Ovary (tissue), 7 donors: ENCODE measurements at regions not wholly inside any gene's neighbourhood (a gene's known extent, or its start where the extent isn't known, plus 50 kb on each side); places are given as distances from the start of the nearest gene placed in this dataset.

Source experiments
- DNase-seq, 5 donors: peaks; one replicate each; pipeline ENCODE4 v3.0.0-alpha.2; 2019 to 2020
- H3K27ac ChIP-seq, 2 donors: fragments of 200-600 bp; one replicate each; pipeline versions ENCODE4 v1.5.1 to v1.8.0; 2019 to 2022
- H3K27me3 ChIP-seq: fragments of 200-600 bp; one replicate; pipeline ENCODE4 v1.8.0; 2022
- H3K36me3 ChIP-seq: fragments of 200-600 bp; sonication (generic); one replicate; pipeline ENCODE4 v1.5.1; 2019
- H3K4me1 ChIP-seq: one replicate; pipeline ENCODE4 v1.8.1; 2013; ENCODE audit warnings: mild to moderate bottlenecking, moderate library complexity; ENCODE audit not compliant: insufficient read depth
- H3K4me3 ChIP-seq: fragments of 200-600 bp; sonication (generic); one replicate; pipeline ENCODE4 v1.5.1; 2017
- H3K9me3 ChIP-seq, 2 donors: fragments of 200-600 bp in 1 of 2; sonication (generic) in 1 of 2; one replicate each; pipeline versions ENCODE4 v1.5.1 to v1.8.1; 2013 to 2019; ENCODE audit warnings: mild to moderate bottlenecking in 1 of 2, moderate library complexity in 1 of 2
- CTCF ChIP-seq, 3 donors: fragments of 450-650 bp in 2 of 3; fragments of 200-600 bp in 1 of 3; IDR thresholded peaks; one replicate each; pipeline versions ENCODE4 v1.5.1 to v1.8.0; 2016 to 2022; ENCODE audit warnings: antibody characterized with exemption in 3 of 3, mild to moderate bottlenecking in 1 of 3
- EP300 ChIP-seq: sonication (generic); formaldehyde crosslinking; IDR thresholded peaks from one replicate; pipeline ENCODE4 v1.6.1; 2017; ENCODE audit warnings: antibody characterized with exemption
- POLR2A ChIP-seq: fragments of 450-650 bp; IDR thresholded peaks from one replicate; pipeline ENCODE4 v1.6.1; 2017; ENCODE audit warnings: antibody characterized with exemption, mild to moderate bottlenecking, moderate library complexity
- WGBS, 3 donors: extraction: QIAGEN DNeasy Blood & Tissue Kit in 1 of 3; methylation state at CpG; one replicate each; pipeline versions ENCODE4 v1.1.5 to v1.1.7; 2013 to 2017; 5-methylcytosine and 5-hydroxymethylcytosine counted together
- intact Hi-C, 4 donors: fragments of 100-400 bp; cut with DNase I; formaldehyde crosslinking; loops; one replicate each; pipeline versions ENCODE4 v1.11.0 to v1.15.1; 2022 to 2023
- donor health status: DM: no; HTN: no; CAD: no; lungs with moderate emphysema.
- donor health status: DM: no; HTN: no; CAD: no.
- donor health status: Bipolar disorder and iron deficiency.
- donor health status: DM: no; HTN: no; CAD: no.
- donor health status: DM: yes; HTN: yes; CAD: no.

- Histone ChIP-seq H3K27ac (no peak overlapping the region), H3K36me3 (no peaks in the 10 kb centered on the region), H3K27me3 (no peaks in the 10 kb centered on the region), H3K4me3 (no peak overlapping the region), H3K4me1 (no peaks in the 10 kb centered on the region), H3K9me3 (no peaks in the 10 kb centered on the region)
- no peak for TF ChIP-seq EP300
- no peak for TF ChIP-seq POLR2A
- TF ChIP-seq CTCF (IDR thresholded peaks at IDR 0.05), result no peak
- intact Hi-C loops, result loop anchor here in 1 of 4 donors (10.0 kb wide), 1 partner anchor 48 kb away; no protein-coding TSS in a partner anchor
- DNase-seq, result no peak
Measured at GRCh38 chr15:67002368-67002767, 63.0 kb upstream of the SMAD3 start.

- WGBS, 3 donors, result 93 to 96% (median 94%) methylated on average over 7 of the region's 7 CpGs
- intact Hi-C loops, result loop anchor here in 1 of 4 donors (10.0 kb wide), 1 partner anchor 49 kb away; no protein-coding TSS in a partner anchor
- no peak for DNase-seq
- Histone ChIP-seq H3K9me3 (no peaks in the 10 kb centered on the region), H3K27me3 (no peaks in the 10 kb centered on the region), H3K36me3 (no peaks in the 10 kb centered on the region), H3K27ac (no peak overlapping the region), H3K4me3 (no peak overlapping the region), H3K4me1 (no peaks in the 10 kb centered on the region)
- TF ChIP-seq CTCF (IDR thresholded peaks at IDR 0.05) (no peak), POLR2A (no peak), EP300 (no peak)
Measured at GRCh38 chr15:67003586-67003985, 61.8 kb upstream of the SMAD3 start.

GRCh38 chr15:67004142-67004541 is 61.3 kb upstream of the SMAD3 start:
- H3K9me3 ChIP-seq, result no peaks in the 10 kb centered on the region
- 88 to 92% (median 91%) methylated on average over 3 of the region's 3 CpGs for WGBS, 3 donors
- H3K36me3 ChIP-seq, result no peaks in the 10 kb centered on the region
- H3K4me3 ChIP-seq, result no peak overlapping the region
- intact Hi-C loops, result loop anchor here in 1 of 4 donors (10.0 kb wide), 1 partner anchor 49 kb away; no protein-coding TSS in a partner anchor
- TF ChIP-seq CTCF (IDR thresholded peaks at IDR 0.05), result no peak
- TF ChIP-seq EP300, result no peak
- TF ChIP-seq POLR2A, result no peak
- H3K4me1 ChIP-seq, result no peaks in the 10 kb centered on the region
- DNase-seq, result no peak
- H3K27ac ChIP-seq, result no peak overlapping the region
- H3K27me3 ChIP-seq, result no peaks in the 10 kb centered on the region

- intact Hi-C loops, result loop anchor here in 1 of 4 donors (10.0 kb wide), 1 partner anchor 51 kb away; no protein-coding TSS in a partner anchor
- no peaks in the 10 kb centered on the region for H3K27me3 ChIP-seq
- TF ChIP-seq EP300 (no peak), CTCF (IDR thresholded peaks at IDR 0.05) (no peak), POLR2A (no peak)
- no peak overlapping the region for H3K4me3 ChIP-seq
- H3K36me3 ChIP-seq, result no peaks in the 10 kb centered on the region
- no peaks in the 10 kb centered on the region for H3K4me1 ChIP-seq
- no peak overlapping the region for H3K27ac ChIP-seq
- WGBS, 3 donors, result 88 to 89% (median 89%) methylated on average over 10 of the region's 10 CpGs
- no peak for DNase-seq
- no peaks in the 10 kb centered on the region for H3K9me3 ChIP-seq
Measured at GRCh38 chr15:67005294-67005996, 60.0 kb upstream of the SMAD3 start.
